Left lung (tissue), 4 donors: ENCODE measurements at regions not wholly inside any gene's neighbourhood (a gene's known extent, or its start where the extent isn't known, plus 50 kb on each side); places are given as distances from the start of the nearest gene placed in this dataset.

ENCODE experiments used
- ATAC-seq: fragments of 200-7000 bp; cut with Tn5 transposase; one replicate; pipeline ENCODE4 v1.9.1; 2020; ENCODE audit warnings: moderate library complexity
- DNase-seq, 4 donors: peaks; one replicate each; pipeline ENCODE4 v3.0.0-alpha.2; 2013 to 2020
- H3K27ac ChIP-seq, 2 donors: fragments of 200-600 bp; sonication (generic) in 1 of 2; one replicate each; pipeline versions ENCODE4 v1.5.0 to v1.8.0; 2020 to 2021
- H3K27me3 ChIP-seq, 2 donors: fragments of 200-600 bp; sonication (generic) in 1 of 2; one replicate each; pipeline versions ENCODE4 v1.5.0 to v1.8.0; 2020 to 2021
- H3K36me3 ChIP-seq, 2 donors: fragments of 200-600 bp; sonication (generic) in 1 of 2; one replicate each; pipeline versions ENCODE4 v1.5.0 to v1.8.0; 2020 to 2021
- H3K4me1 ChIP-seq, 2 donors: fragments of 200-600 bp; one replicate each; pipeline ENCODE4 v1.8.0; 2021
- H3K4me3 ChIP-seq, 2 donors: fragments of 200-600 bp; sonication (generic) in 1 of 2; one replicate each; pipeline versions ENCODE4 v1.5.0 to v1.8.0; 2020 to 2021; ENCODE audit warnings: mild to moderate bottlenecking in 1 of 2
- H3K9me3 ChIP-seq, 2 donors: fragments of 200-600 bp; sonication (generic) in 1 of 2; one replicate each; pipeline versions ENCODE4 v1.5.0 to v1.8.0; 2020 to 2021
- intact Hi-C, 2 donors: fragments of 100-400 bp; cut with DNase I; formaldehyde crosslinking; loops; one replicate each; pipeline versions ENCODE4 v1.11.2 to v1.14.2; 2022
- TF ChIP-seq, protein P1 (sequence below), 2 donors: fragments of 200-600 bp; sonication (generic) in 1 of 2; IDR thresholded peaks; one replicate each; pipeline versions ENCODE4 v1.5.0 to v1.8.0; 2021; ENCODE audit warnings: antibody characterized with exemption in 2 of 2
- donor health status: DM: no; HTN: yes; CAD: no.
- donor health status: DM: no; HTN: no; CAD: no.

DNA sequence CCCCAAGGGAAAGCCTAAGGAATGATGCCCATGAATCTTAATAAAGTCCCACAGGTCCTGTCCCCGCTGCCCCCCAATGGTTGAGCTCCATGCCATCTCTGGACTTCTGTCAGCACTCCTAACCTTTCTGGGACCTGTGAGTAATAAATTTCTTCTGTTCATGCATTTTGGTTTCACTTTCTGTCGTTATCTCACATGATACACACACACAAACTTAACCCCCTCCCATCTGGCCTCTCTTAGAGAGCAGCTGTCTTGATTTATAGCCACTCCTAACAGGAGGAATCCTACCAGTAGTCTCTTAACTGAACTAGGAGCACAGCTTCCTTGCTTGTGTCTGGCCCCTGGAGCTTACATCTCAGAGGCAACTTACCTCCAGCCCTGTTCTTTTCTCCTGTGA lies 82.7 kb upstream of the SELENOK start:
- intact Hi-C loops = no loop called here
- Histone ChIP-seq H3K4me3 (no peak overlapping the region), H3K27me3 (peaks cover 0 to 9% of the 10 kb centered on the region in 2 donors), H3K27ac (no peak overlapping the region), H3K9me3 (peaks cover 0 to 25% of the 10 kb centered on the region in 2 donors), H3K36me3 (no peaks in the 10 kb centered on the region), H3K4me1 (no peaks in the 10 kb centered on the region)
- DNase-seq (no peak), ATAC-seq (no peak)
- TF ChIP-seq, protein P1, sequence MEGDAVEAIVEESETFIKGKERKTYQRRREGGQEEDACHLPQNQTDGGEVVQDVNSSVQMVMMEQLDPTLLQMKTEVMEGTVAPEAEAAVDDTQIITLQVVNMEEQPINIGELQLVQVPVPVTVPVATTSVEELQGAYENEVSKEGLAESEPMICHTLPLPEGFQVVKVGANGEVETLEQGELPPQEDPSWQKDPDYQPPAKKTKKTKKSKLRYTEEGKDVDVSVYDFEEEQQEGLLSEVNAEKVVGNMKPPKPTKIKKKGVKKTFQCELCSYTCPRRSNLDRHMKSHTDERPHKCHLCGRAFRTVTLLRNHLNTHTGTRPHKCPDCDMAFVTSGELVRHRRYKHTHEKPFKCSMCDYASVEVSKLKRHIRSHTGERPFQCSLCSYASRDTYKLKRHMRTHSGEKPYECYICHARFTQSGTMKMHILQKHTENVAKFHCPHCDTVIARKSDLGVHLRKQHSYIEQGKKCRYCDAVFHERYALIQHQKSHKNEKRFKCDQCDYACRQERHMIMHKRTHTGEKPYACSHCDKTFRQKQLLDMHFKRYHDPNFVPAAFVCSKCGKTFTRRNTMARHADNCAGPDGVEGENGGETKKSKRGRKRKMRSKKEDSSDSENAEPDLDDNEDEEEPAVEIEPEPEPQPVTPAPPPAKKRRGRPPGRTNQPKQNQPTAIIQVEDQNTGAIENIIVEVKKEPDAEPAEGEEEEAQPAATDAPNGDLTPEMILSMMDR (IDR thresholded peaks at IDR 0.05) = no peak

DNA sequence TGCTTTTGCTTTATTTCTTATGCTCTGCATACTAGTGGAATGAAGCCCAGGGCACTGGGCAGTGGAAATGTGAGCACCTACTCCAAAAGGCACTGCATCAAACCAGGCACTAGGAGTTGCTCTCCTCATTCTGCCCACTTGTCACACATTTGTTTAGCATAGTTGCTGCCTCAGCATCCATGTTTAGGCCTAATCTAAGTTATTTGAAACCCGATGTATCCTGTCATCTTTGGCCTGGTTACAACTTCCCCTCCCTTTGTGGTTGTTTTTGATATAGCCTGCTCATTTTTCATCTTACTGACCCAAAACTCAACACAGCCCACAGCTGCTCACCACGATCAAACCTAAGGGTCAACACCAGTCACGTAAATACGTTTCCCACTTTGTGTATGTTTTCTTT lies 82.2 kb upstream of the SELENOK start:
- TF ChIP-seq, protein P1 (IDR thresholded peaks at IDR 0.05) = no peak
- H3K27ac ChIP-seq = no peak overlapping the region

DNA sequence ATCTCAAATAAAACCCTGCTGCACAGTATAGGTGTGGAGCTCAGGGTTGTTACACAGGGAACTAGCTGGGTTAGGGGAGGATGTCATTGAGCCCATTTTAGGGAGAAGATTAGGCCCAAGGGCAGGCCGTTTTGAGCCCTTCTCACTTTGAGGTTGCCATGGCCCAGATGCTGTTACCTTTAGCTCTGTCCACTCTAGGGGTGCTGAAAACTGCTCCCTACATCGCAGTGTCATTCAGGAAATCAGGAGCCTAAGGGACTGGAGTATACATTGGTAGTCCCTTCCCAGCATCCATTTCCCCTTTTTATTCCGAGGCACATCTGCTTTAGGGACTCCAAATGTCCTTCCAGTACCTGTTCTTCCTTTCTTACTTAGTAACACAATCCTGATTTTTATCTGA lies 79.0 kb upstream of the SELENOK start:
- Histone ChIP-seq H3K4me3 (no peak overlapping the region), H3K4me1 (no peaks in the 10 kb centered on the region), H3K27me3 (no peaks in the 10 kb centered on the region), H3K9me3 (peaks cover 0 to 42% of the 10 kb centered on the region in 2 donors), H3K36me3 (no peaks in the 10 kb centered on the region), H3K27ac (no peak overlapping the region)
- peak; percentile 33 for ATAC-seq
- TF ChIP-seq, protein P1 (IDR thresholded peaks at IDR 0.05) = no peak
- intact Hi-C loops = no loop called here
- peak in 1 of 4 donors; percentile 20 for DNase-seq

More for the DNA sequence above, 82.2 kb upstream of the SELENOK start:
- no peaks in the 10 kb centered on the region for H3K4me1 ChIP-seq
- H3K9me3 ChIP-seq = peaks cover 0 to 25% of the 10 kb centered on the region in 2 donors
- no peaks in the 10 kb centered on the region for H3K36me3 ChIP-seq
- H3K27me3 ChIP-seq = peaks cover 0 to 7% of the 10 kb centered on the region in 2 donors
- DNase-seq (no peak), ATAC-seq (no peak)
- no peak overlapping the region for H3K4me3 ChIP-seq
- intact Hi-C loops = no loop called here

DNA sequence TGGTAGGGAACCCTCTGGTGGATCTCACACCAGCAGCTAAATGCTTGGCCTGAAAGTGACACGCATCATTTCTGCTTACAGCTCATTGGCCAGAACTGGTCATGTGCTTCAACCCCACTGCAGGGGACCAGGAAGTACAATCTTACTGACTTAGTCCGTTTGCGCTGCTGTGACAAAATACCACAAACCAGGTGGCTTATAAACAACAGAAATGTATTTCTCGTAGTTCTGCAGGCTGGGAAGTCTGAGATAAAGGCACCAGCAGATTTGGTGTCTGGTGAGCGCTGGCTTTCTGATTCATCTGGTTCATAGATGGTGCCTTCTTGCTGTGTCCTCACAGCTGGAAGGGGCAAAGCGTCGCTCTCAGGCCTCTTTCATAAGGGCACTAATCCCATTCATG lies 77.4 kb upstream of the SELENOK start:
- TF ChIP-seq, protein P1 (IDR thresholded peaks at IDR 0.05) = no peak
- intact Hi-C loops = no loop called here
- no peak for DNase-seq

DNA sequence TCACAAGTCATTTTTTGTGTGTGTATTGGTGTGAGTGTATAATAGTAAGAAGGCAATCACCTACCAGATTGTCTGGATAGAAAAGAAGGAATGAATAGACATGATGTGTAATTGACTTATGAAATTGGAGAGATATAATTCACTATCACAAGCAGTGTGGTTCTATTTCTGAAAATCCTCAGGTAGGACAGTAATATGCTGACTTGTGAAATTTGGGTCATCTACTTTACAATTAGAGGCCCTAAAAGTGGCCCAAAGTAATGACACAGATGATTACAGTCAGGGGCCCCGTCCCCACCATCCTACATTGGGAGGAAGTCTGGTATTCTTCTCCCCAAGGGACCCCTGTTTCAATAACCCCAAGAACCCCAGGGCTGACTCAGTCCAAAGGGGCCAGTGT lies 73.6 kb upstream of the SELENOK start:
- Histone ChIP-seq H3K27ac (no peak overlapping the region), H3K4me1 (no peaks in the 10 kb centered on the region), H3K9me3 (peaks cover 0 to 19% of the 10 kb centered on the region in 2 donors), H3K36me3 (no peaks in the 10 kb centered on the region), H3K27me3 (no peaks in the 10 kb centered on the region), H3K4me3 (no peak overlapping the region)
- ATAC-seq = no peak
- TF ChIP-seq, protein P1 (IDR thresholded peaks at IDR 0.05) = no peak
- DNase-seq = no peak
- intact Hi-C loops = no loop called here

More for the DNA sequence above, 77.4 kb upstream of the SELENOK start:
- Histone ChIP-seq H3K4me1 (no peaks in the 10 kb centered on the region), H3K4me3 (no peak overlapping the region), H3K9me3 (peaks cover 0 to 39% of the 10 kb centered on the region in 2 donors), H3K36me3 (no peaks in the 10 kb centered on the region), H3K27ac (no peak overlapping the region), H3K27me3 (no peaks in the 10 kb centered on the region)
- no peak for ATAC-seq
